ENCODE measurements at regions not wholly inside any gene's neighbourhood (a gene's known extent, or its start where the extent isn't known, plus 50 kb on each side); places are given as distances from the start of the nearest gene placed in this dataset.
"Not testable (repeated sequence)": the region's sequence is repeated elsewhere in the genome, so short reads cannot be mapped to it uniquely, and the experiment has no call there.

GRCh38 chr6:144435602-144436426 lies 150.7 kb downstream of the UTRN start:
- no peak for DNase-seq

- no peak for DNase-seq
Observed at GRCh38 chr6:144437105-144437504, 152.0 kb downstream of the UTRN start.

GRCh38 chr6:144438103-144438502 lies 153.0 kb downstream of the UTRN start:
- no peak for DNase-seq

- no peak for DNase-seq
Observed at GRCh38 chr6:144439016-144439415, 153.9 kb downstream of the UTRN start.

GRCh38 chr6:144441801-144442200 lies 156.7 kb downstream of the UTRN start:
- DNase-seq = not testable (repeated sequence)

- no peak for DNase-seq
Observed at GRCh38 chr6:144443157-144443556, 158.0 kb downstream of the UTRN start.

- DNase-seq = no peak
Observed at GRCh38 chr6:144447472-144447871, 162.3 kb downstream of the UTRN start.

- no peak for DNase-seq
Observed at GRCh38 chr6:144449218-144449617, 164.1 kb downstream of the UTRN start.

GRCh38 chr6:144449911-144450597 lies 164.9 kb downstream of the UTRN start:
- peak; percentile 77 for DNase-seq

GRCh38 chr6:144460327-144461095 lies 175.4 kb downstream of the UTRN start:
- no peak for DNase-seq

GRCh38 chr6:144462058-144462457 lies 176.9 kb downstream of the UTRN start:
- DNase-seq = no peak

GRCh38 chr6:144466716-144467115 lies 181.6 kb downstream of the UTRN start:
- DNase-seq = no peak

GRCh38 chr6:144467172-144467762 lies 182.1 kb downstream of the UTRN start:
- no peak for DNase-seq

GRCh38 chr6:144467921-144468320 lies 182.8 kb downstream of the UTRN start:
- no peak for DNase-seq

- DNase-seq = no peak
Observed at GRCh38 chr6:144468709-144469108, 183.6 kb downstream of the UTRN start.

GRCh38 chr6:144469144-144469575 lies 184.0 kb downstream of the UTRN start:
- no peak for DNase-seq

GRCh38 chr6:144470201-144470600 lies 185.1 kb downstream of the UTRN start:
- DNase-seq = not testable (repeated sequence)

- no peak for DNase-seq
Observed at GRCh38 chr6:144471986-144472385, 186.9 kb downstream of the UTRN start.

- no peak for DNase-seq
Observed at GRCh38 chr6:144474290-144474689, 189.2 kb downstream of the UTRN start.

- no peak for DNase-seq
Observed at GRCh38 chr6:144474904-144475303, 189.8 kb downstream of the UTRN start.

- no peak for DNase-seq
Observed at GRCh38 chr6:144475411-144475810, 190.3 kb downstream of the UTRN start.

- DNase-seq = no peak
Observed at GRCh38 chr6:144476286-144476685, 191.2 kb downstream of the UTRN start.

GRCh38 chr6:144477396-144477795 lies 192.3 kb downstream of the UTRN start:
- DNase-seq = no peak

All from hindlimb muscle (tissue), 1 donor.